SK-N-SH (cell line): ENCODE measurements at regions not wholly inside any gene's neighbourhood (a gene's known extent, or its start where the extent isn't known, plus 50 kb on each side); places are given as distances from the start of the nearest gene placed in this dataset.

Source experiments
- CTCF ChIA-PET: fragments of 300-600, 350-600 bp; formaldehyde crosslinking; extraction: SDS; loops from one replicate; lab custom pipeline; 2021; lab: Yijun Ruan, JAX
- POLR2A ChIA-PET: fragments of 350-600 bp; sonication (Branson Sonifier 250); formaldehyde crosslinking; extraction: SDS; loops from one replicate; lab custom pipeline; 2020; ENCODE audit warnings: antibody characterized with exemption, inconsistent platforms; lab: Yijun Ruan, JAX
- DNase-seq: peaks from one replicate; pipeline ENCODE4 v3.0.0; 2012
- H2AFZ ChIP-seq: fragments of 200-600 bp; sonication (generic); 2 replicates; pipeline ENCODE4 v1.8.1; 2016; ENCODE audit warnings: antibody characterized with exemption, mild to moderate bottlenecking, low read depth
- H3F3A ChIP-seq: fragments of 200-600 bp; sonication (generic); replicated peaks from 2 replicates; pipeline ENCODE3; 2016; ENCODE audit warnings: antibody characterized with exemption, mild to moderate bottlenecking; ENCODE audit not compliant: insufficient read depth
- H3K27ac ChIP-seq, 2 experiments: fragments of 200-500 bp in 1 of 2; fragments of 200-600 bp in 1 of 2; sonication (Bioruptor generic) in 1 of 2; sonication (generic), shearing (Covaris generic) in 1 of 2; 2 replicates each; pipeline versions ENCODE4 v1.5.1 to v1.6.1; 2014 to 2016; ENCODE audit warnings: low read depth in 2 of 2, inconsistent platforms in 1 of 2, low read length in 1 of 2, mild to moderate bottlenecking in 1 of 2, mixed read lengths in 1 of 2
- H3K27me3 ChIP-seq: fragments of 200-600 bp; sonication (generic), shearing (Covaris generic); 2 replicates; pipeline ENCODE4 v1.6.1; 2016; ENCODE audit warnings: mixed run types; ENCODE audit not compliant: insufficient read depth
- H3K36me3 ChIP-seq, 2 experiments: fragments of 200-500 bp in 1 of 2; fragments of 200-600 bp in 1 of 2; sonication (Bioruptor generic) in 1 of 2; sonication (generic) in 1 of 2; replicated peaks in 1 of 2; 2 replicates each; pipeline versions ENCODE3 to v1.5.1; 2014 to 2016; ENCODE audit warnings: low read length in 1 of 2, mild to moderate bottlenecking in 1 of 2; ENCODE audit not compliant: insufficient read depth in 2 of 2, control insufficient read depth in 1 of 2
- H3K4me1 ChIP-seq, 2 experiments: fragments of 200-500 bp in 1 of 2; fragments of 200-600 bp in 1 of 2; sonication (Bioruptor generic) in 1 of 2; sonication (generic), shearing (Covaris generic) in 1 of 2; 2 replicates each; pipeline versions ENCODE4 v1.5.1 to v1.6.1; 2014 to 2016; ENCODE audit warnings: low read depth in 1 of 2, low read length in 1 of 2, mixed run types in 1 of 2; ENCODE audit not compliant: insufficient read depth in 2 of 2, control insufficient read depth in 1 of 2
- H3K4me2 ChIP-seq: fragments of 200-600 bp; sonication (generic), shearing (Covaris generic); 2 replicates; pipeline ENCODE4 v1.6.1; 2017; ENCODE audit warnings: mixed run types
- H3K4me3 ChIP-seq, 2 experiments: fragments of 200-500 bp in 1 of 2; fragments of 200-600 bp in 1 of 2; sonication (Bioruptor generic) in 1 of 2; sonication (generic), shearing (Covaris generic) in 1 of 2; 2 replicates each; pipeline versions ENCODE4 v1.5.1 to v1.8.1; 2014 to 2016; ENCODE audit warnings: low read depth in 2 of 2, inconsistent platforms in 1 of 2, low read length in 1 of 2, mild to moderate bottlenecking in 1 of 2, mixed read lengths in 1 of 2, moderate library complexity in 1 of 2
- H3K79me2 ChIP-seq: fragments of 200-600 bp; sonication (generic); 2 replicates; pipeline ENCODE4 v1.8.1; 2017; ENCODE audit warnings: mild to moderate bottlenecking; ENCODE audit not compliant: insufficient read depth
- H3K9ac ChIP-seq: fragments of 200-600 bp; sonication (generic); 2 replicates; pipeline ENCODE4 v1.6.1; 2017; ENCODE audit warnings: mixed run types
- H3K9me2 ChIP-seq: fragments of 200-600 bp; sonication (generic); 2 replicates; pipeline ENCODE4 v1.6.1; 2017; ENCODE audit warnings: mixed run types
- H3K9me3 ChIP-seq: fragments of 200-600 bp; sonication (generic); 2 replicates; pipeline ENCODE4 v1.6.1; 2017; ENCODE audit warnings: mixed run types, mild to moderate bottlenecking, moderate library complexity
- H4K20me1 ChIP-seq: fragments of 200-600 bp; sonication (generic); 2 replicates; pipeline ENCODE4 v1.6.1; 2017; ENCODE audit warnings: mild to moderate bottlenecking, mixed run types; ENCODE audit not compliant: insufficient read depth
- CHD2 ChIP-seq: fragments of 150-350 bp; IDR thresholded peaks from 2 replicates; pipeline ENCODE4 v1.6.1; 2018; ENCODE audit warnings: low read length; ENCODE audit not compliant: partially characterized antibody
- EP300 ChIP-seq, 2 experiments: IDR thresholded peaks; 2 replicates each; pipeline versions ENCODE4 v1.4.0 to v1.6.1; 2012; ENCODE audit warnings: borderline replicate concordance in 1 of 2, low read depth in 1 of 2, low read length in 1 of 2
- EZH2phosphoT487 ChIP-seq: fragments of 200-600 bp; sonication (generic); IDR thresholded peaks from 2 replicates; pipeline ENCODE4 v1.6.1; 2017; ENCODE audit warnings: low read depth, mixed run types, mild to moderate bottlenecking, antibody characterized with exemption, moderate library complexity, borderline replicate concordance
- FOXJ3 ChIP-seq: sonication (generic); formaldehyde crosslinking; IDR thresholded peaks from 2 replicates; pipeline ENCODE4 v1.5.1; 2020; ENCODE audit warnings: mild to moderate bottlenecking, missing genetic modification reagents
- FOXM1 ChIP-seq: IDR thresholded peaks from 2 replicates; pipeline ENCODE4 v1.4.0; 2012; ENCODE audit warnings: low read depth, mild to moderate bottlenecking
- GABPA ChIP-seq: IDR thresholded peaks from 2 replicates; pipeline ENCODE4 v1.4.0; 2012; ENCODE audit warnings: low read depth, mild to moderate bottlenecking
- GATA2 ChIP-seq: sonication (generic); formaldehyde crosslinking; IDR thresholded peaks from 2 replicates; pipeline ENCODE4 v1.5.0; 2020; ENCODE audit warnings: mild to moderate bottlenecking, missing genetic modification reagents
- NFIC ChIP-seq: IDR thresholded peaks from 2 replicates; pipeline ENCODE4 v1.4.0; 2012; ENCODE audit warnings: borderline replicate concordance
- RAD21 ChIP-seq: IDR thresholded peaks from 2 replicates; pipeline ENCODE4 v1.6.1; 2012; ENCODE audit warnings: mild to moderate bottlenecking, low read length
- RCOR1 ChIP-seq: fragments of 150-350 bp; IDR thresholded peaks from 2 replicates; pipeline ENCODE4 v1.6.1; 2017; ENCODE audit warnings: antibody characterized with exemption, low read length
- RXRA ChIP-seq: IDR thresholded peaks from 2 replicates; pipeline ENCODE4 v1.4.0; 2012; ENCODE audit warnings: low read depth, mild to moderate bottlenecking, borderline replicate concordance
- SIN3A ChIP-seq: IDR thresholded peaks from 2 replicates; pipeline ENCODE4 v1.6.1; 2012; ENCODE audit warnings: low read depth, mild to moderate bottlenecking, low read length, moderate library complexity, borderline replicate concordance
- SMC3 ChIP-seq: IDR thresholded peaks from 2 replicates; pipeline ENCODE4 v1.6.1; 2012; ENCODE audit warnings: low read depth, low read length, improper control_type of control experiment
- TCF12 ChIP-seq: IDR thresholded peaks from 2 replicates; pipeline ENCODE4 v1.4.0; 2012
- USF1 ChIP-seq: IDR thresholded peaks from 2 replicates; pipeline ENCODE4 v1.4.0; 2012; ENCODE audit warnings: low read depth, borderline replicate concordance
- USF2 ChIP-seq: fragments of 150-350 bp; IDR thresholded peaks from 2 replicates; pipeline ENCODE4 v1.6.1; 2017; ENCODE audit warnings: antibody characterized with exemption, low read length, low read depth, borderline replicate concordance
- YY1 ChIP-seq: IDR thresholded peaks from 2 replicates; pipeline ENCODE4 v1.4.0; 2012; ENCODE audit warnings: low read depth, mild to moderate bottlenecking
- WGBS: methylation state at CpG from one replicate; pipeline ENCODE4 v1.1.6; 2017; ENCODE audit warnings: low lambda C conversion rate; 5-methylcytosine and 5-hydroxymethylcytosine counted together
- TF ChIP-seq, protein P1 (sequence below): IDR thresholded peaks from 2 replicates; pipeline ENCODE4; 2012
- TF ChIP-seq, protein P2 (sequence below): IDR thresholded peaks from 2 replicates; pipeline ENCODE4 v1.4.0; 2012; ENCODE audit warnings: low read depth, borderline replicate concordance
- TF ChIP-seq, protein P3 (sequence below): IDR thresholded peaks from 2 replicates; pipeline ENCODE4 v1.4.0; 2012; ENCODE audit warnings: low read depth
- TF ChIP-seq, protein P4 (sequence below): fragments of 150-350 bp; IDR thresholded peaks from 2 replicates; pipeline ENCODE4 v1.6.1; 2016; ENCODE audit warnings: mild to moderate bottlenecking, low read depth, low read length

DNA sequence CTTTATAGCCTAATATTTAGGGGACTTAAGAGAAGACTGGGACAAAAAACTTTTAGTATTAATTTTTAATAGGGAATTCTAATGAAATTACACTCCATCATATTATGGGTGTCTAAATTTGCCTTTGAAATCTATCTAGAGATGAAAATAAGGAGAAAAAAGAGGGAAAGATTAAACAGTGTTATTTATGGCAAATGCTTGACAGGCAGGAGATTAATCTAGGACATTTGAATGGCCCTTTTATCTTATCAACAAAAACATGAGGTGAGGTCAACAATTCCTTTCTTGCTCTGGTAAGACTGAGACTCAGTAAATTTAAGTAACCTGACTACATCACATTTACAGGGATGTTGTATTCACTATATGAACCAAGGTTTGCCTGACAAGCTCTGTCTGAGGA lies 852.8 kb upstream of the CTNND2 start:
- DNase-seq: no peak
- H3K27me3 ChIP-seq: no peaks in the 10 kb centered on the region
- no peak overlapping the region for H3K4me2 ChIP-seq
- no peaks in the 10 kb centered on the region for H3K36me3 ChIP-seq
- POLR2A ChIA-PET: no interaction called here
- no peaks in the 10 kb centered on the region for H3K4me1 ChIP-seq
- TF ChIP-seq RCOR1 (no peak), SIN3A (no peak), GABPA (no peak), RXRA (no peak), FOXJ3 (CRISPR knock-in tag) (no peak), TCF12 (no peak), USF2 (no peak)
- TF ChIP-seq, protein P1, sequence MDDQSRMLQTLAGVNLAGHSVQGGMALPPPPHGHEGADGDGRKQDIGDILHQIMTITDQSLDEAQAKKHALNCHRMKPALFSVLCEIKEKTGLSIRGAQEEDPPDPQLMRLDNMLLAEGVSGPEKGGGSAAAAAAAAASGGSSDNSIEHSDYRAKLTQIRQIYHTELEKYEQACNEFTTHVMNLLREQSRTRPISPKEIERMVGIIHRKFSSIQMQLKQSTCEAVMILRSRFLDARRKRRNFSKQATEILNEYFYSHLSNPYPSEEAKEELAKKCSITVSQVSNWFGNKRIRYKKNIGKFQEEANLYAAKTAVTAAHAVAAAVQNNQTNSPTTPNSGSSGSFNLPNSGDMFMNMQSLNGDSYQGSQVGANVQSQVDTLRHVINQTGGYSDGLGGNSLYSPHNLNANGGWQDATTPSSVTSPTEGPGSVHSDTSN: no peak
- TF ChIP-seq, protein P2, sequence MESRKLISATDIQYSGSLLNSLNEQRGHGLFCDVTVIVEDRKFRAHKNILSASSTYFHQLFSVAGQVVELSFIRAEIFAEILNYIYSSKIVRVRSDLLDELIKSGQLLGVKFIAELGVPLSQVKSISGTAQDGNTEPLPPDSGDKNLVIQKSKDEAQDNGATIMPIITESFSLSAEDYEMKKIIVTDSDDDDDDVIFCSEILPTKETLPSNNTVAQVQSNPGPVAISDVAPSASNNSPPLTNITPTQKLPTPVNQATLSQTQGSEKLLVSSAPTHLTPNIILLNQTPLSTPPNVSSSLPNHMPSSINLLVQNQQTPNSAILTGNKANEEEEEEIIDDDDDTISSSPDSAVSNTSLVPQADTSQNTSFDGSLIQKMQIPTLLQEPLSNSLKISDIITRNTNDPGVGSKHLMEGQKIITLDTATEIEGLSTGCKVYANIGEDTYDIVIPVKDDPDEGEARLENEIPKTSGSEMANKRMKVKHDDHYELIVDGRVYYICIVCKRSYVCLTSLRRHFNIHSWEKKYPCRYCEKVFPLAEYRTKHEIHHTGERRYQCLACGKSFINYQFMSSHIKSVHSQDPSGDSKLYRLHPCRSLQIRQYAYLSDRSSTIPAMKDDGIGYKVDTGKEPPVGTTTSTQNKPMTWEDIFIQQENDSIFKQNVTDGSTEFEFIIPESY: no peak
- no peaks in the 10 kb centered on the region for H3K9me2 ChIP-seq
- no peak overlapping the region for H3K27ac ChIP-seq
- no peaks in the 10 kb centered on the region for H4K20me1 ChIP-seq
- no peak overlapping the region for H3K4me3 ChIP-seq
- CTCF ChIA-PET: no interaction called here
- H3F3A ChIP-seq: no peaks in the 10 kb centered on the region
- no peak overlapping the region for H2AFZ ChIP-seq
- no peak overlapping the region for H3K9ac ChIP-seq
- H3K79me2 ChIP-seq: no peaks in the 10 kb centered on the region
- no peaks in the 10 kb centered on the region for H3K9me3 ChIP-seq

DNA sequence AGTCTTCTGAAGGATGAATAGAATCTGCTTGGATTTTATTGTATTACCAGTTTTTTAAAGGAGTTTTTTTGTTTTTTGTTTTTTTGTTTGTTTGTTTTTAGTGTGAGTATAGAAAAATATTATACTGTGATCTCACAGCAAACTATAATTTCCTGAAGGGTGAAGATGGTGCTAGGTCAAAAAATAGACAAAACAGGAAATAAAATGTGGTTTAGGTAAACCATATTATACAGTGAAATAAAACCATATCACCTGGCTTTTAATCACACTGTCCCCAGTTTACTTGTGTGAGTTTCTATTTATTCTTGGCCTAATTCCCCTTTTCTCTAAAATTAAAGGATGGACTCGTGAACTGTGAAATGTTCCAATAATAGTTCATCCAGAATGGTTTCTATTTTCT lies 841.3 kb upstream of the CTNND2 start:
- no peak overlapping the region for H3K27ac ChIP-seq
- TF ChIP-seq GATA2 (CRISPR knock-in tag) (no peak), USF1 (no peak), NFIC (no peak), SMC3 (no peak), RXRA (no peak), YY1 (no peak), FOXM1 (no peak), CHD2 (no peak), RAD21 (no peak), EP300 (IDR thresholded peaks at IDR 0.05; ENCODE audit: borderline replicate concordance in 1 of 2, low read depth in 1 of 2, low read length in 1 of 2) (no peak), EZH2phosphoT487 (no peak)
- TF ChIP-seq, protein P3, sequence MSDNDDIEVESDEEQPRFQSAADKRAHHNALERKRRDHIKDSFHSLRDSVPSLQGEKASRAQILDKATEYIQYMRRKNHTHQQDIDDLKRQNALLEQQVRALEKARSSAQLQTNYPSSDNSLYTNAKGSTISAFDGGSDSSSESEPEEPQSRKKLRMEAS: no peak
- TF ChIP-seq, protein P4, sequence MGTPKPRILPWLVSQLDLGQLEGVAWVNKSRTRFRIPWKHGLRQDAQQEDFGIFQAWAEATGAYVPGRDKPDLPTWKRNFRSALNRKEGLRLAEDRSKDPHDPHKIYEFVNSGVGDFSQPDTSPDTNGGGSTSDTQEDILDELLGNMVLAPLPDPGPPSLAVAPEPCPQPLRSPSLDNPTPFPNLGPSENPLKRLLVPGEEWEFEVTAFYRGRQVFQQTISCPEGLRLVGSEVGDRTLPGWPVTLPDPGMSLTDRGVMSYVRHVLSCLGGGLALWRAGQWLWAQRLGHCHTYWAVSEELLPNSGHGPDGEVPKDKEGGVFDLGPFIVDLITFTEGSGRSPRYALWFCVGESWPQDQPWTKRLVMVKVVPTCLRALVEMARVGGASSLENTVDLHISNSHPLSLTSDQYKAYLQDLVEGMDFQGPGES: no peak
- no peaks in the 10 kb centered on the region for H3K4me1 ChIP-seq
- ChIA-PET CTCF (interaction anchor here (1.0 kb wide), 1 partner anchor 22 kb away, joined by 3 read pairs; no protein-coding TSS in a partner anchor), POLR2A (no interaction called here)
- no peak overlapping the region for H3K9ac ChIP-seq
- no peak overlapping the region for H3K4me2 ChIP-seq
- DNase-seq: no peak
- no peaks in the 10 kb centered on the region for H3F3A ChIP-seq
- H3K9me3 ChIP-seq: no peaks in the 10 kb centered on the region
- H3K36me3 ChIP-seq: no peaks in the 10 kb centered on the region
- no peaks in the 10 kb centered on the region for H3K9me2 ChIP-seq
- H2AFZ ChIP-seq: no peak overlapping the region
- no peak overlapping the region for H3K4me3 ChIP-seq
- H3K79me2 ChIP-seq: no peaks in the 10 kb centered on the region
- no peaks in the 10 kb centered on the region for H3K27me3 ChIP-seq
- H4K20me1 ChIP-seq: no peaks in the 10 kb centered on the region
- 0% methylated on average over 1 of the region's 1 CpG for WGBS
